Activated T-cell treated with anti-CD3 and anti-CD28 coated beads, Interleukin-2, amount 50 U/mL, for 1 hour (primary cell): ENCODE measurements at regions not wholly inside any gene's neighbourhood (a gene's known extent, or its start where the extent isn't known, plus 50 kb on each side); places are given as distances from the start of the nearest gene placed in this dataset.

Source experiments
- DNase-seq: peaks from one replicate; pipeline ENCODE4 v3.0.0-alpha.2; 2020

GRCh38 chr6:30806581-30807183 is 62.3 kb upstream of the IER3 start:
- DNase-seq, result no peak

GRCh38 chr6:30804333-30804732 is 60.0 kb upstream of the IER3 start:
- DNase-seq, result no peak

GRCh38 chr6:30802731-30803130 is 58.4 kb upstream of the IER3 start:
- no peak for DNase-seq

DNA sequence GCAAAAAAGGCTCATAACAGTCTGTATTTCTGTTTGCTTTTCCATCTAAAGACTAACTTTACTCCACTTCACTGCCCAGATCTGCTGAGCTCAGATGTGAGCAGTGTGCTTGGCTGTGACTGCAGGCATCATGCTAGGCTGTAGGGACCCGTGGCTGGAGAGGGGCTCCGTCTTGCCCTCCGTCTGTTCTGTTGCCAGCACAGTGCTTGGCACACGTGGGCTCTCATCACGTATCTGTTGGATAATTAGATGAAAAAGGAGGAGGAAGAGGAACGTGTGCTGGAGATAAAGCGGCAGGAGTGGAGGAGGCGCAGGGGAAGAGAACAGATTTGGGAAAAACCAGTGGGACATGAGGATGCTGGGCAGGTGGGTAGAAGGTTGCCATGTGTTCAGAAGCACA is 57.6 kb upstream of the IER3 start:
- no peak for DNase-seq

DNA sequence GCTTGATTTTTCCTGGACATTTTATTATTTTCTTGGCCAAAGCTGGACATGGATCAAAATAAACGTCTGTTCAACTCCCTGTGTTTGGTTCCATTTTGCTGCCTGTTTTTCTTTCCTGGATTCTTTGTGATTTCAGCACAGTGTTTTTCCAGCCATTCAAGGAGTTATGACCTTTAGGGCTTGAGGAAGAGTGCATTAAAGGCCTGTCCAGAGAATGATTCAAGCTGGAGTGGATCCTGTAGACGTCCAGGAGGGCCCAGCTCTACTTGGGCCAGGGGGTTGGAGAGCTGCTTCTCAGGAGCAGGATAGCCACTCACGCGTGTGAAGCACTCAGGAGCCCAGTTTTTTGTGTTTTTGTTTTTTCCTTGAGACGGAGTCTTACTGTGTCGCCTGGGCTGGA is 56.5 kb upstream of the IER3 start:
- DNase-seq, result no peak

DNA sequence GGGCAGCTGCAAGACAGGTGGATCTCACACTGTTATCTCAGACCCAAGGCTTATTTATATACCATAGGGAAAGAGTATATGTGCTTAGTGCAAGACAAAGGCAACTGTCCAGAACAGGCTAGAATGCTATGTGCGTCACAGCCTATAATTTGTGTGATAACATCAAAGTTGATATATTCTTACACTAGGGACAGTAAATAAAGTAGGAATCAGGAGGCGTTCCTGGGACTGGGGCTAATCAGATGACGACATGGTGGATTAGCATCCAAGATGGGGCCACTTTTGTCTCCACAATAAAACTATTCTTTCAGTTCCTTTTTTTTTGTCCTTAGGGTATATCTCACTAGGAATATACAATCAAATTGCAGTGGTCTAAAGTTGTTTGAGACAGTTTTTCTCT is 54.9 kb upstream of the IER3 start:
- DNase-seq, result no peak

- DNase-seq, result no peak
Observed at GRCh38 chr6:30798494-30798893, 54.1 kb upstream of the IER3 start.

DNA sequence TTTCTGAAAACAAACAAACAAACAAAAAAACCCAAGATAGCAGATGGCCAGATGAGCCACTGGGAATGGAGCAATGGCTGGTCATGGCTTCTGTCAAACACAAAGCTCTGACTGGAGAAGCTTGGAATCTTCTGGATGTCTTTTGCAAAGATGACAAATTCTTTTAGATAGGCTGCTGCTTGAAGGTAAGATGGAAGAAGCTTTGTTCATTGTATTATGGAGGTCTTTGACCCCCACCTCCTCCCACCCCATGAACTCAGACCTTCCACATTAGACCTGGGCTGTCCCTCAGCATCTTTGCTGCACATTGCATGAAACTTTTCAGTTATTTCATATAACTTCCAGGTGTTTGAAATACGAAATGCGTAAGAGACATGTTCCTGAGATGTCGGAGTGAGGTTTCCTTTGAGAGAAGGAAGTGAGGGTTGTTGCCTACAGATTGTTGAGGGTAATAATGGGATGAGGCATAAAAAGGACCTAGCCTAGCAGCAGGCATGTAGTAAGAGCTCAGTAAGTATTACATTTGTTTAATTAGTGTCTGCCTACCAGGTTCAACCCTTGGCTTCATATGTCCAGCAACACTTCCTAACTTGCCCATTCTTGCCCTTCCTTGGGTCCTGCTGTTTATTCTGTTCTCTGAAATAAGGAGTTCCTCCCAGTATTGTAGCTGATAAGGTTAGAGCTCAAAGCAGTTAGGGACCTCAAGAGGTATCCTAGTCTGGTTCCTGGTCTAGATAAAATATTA is 51.4 kb upstream of the IER3 start:
- no peak for DNase-seq
